Occipital lobe (tissue), 1 donor: ENCODE measurements at regions not wholly inside any gene's neighbourhood (a gene's known extent, or its start where the extent isn't known, plus 50 kb on each side); places are given as distances from the start of the nearest gene placed in this dataset.
"Not testable (repeated sequence)": the region's sequence is repeated elsewhere in the genome, so short reads cannot be mapped to it uniquely, and the experiment has no call there.

Experiments
- DNase-seq: peaks from one replicate; lab custom pipeline; 2025; lab: John Stamatoyannopoulos, UW

DNA sequence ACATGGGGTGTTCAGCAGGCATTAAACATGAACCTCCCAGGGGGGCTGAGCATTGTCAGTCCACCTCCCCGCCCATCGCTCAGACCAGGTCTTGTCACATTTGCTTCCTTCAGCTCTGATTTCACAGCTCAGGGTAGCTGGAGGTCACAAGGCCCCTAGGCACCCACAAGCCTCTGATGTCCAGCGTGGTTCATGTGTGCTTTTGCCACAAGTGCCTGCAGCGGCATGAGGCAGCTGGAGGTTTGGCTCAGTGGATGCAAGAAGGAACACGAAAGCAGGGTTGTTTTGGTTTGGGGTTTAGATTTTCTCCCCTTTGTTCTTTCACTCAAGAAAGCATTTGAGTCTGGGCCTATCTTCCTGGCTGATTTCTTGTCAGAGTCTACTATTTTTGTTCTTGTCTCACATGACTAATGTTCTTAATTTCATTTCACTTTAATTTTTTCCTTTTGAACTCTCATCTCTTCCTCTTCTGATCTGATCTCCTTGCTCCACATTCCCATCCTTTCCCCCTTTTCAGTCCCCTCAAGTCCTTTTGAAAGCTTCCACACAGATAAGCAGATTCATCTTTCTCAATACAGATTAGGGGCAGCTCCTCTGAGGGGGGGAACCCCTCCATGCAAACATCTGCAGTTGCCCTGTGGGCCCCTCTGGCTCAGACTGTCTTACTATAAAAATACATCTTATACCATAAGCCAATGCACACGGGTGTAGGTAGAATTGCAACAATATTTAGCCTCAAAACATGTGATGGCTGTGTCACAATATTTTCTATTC is 68.1 kb upstream of the CEP85L start:
- DNase-seq = no peak

DNA sequence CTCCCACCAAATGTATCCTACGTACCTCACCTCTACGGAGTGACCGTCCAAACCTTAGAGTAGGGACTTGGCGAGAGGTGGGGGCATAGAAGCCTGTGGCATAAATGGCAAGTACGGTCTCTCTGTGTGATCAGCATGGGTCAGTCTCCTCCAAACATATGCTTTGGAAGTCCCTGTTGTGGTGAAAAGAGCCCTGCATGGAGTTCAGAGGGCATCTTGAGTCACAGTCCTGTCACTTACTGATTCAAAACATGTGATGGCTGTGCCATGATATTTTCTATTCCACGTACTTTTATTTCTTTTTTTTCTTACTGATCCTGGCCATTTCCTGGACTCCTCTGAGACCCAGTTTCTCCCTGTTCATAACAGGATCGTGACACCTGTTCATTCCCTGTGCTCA is 67.5 kb upstream of the CEP85L start:
- DNase-seq = no peak

GRCh38 chr6:118718297-118718696 is 66.9 kb upstream of the CEP85L start:
- DNase-seq = no peak

DNA sequence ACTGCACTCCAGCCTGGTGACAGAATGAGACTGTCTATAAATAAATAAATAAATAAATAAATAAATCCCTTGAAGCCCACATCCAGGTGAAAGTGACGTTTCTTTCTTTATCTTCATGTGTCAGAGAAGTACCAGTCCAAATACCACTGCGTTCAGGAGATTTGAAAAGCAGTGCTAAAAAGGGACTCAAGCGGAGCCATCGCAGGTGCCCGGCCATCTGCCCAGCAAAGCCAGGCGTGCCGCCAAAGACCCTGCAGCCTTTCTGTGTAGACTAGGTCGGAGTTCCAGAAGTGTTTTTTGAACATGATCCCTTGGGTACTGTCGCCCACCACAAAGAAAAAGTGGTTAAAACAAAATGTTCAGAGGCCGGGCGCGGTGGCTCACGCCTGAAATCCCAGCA is 65.7 kb upstream of the CEP85L start:
- no peak for DNase-seq

- DNase-seq = not testable (repeated sequence)
Observed at GRCh38 chr6:118715907-118716306, 64.5 kb upstream of the CEP85L start.

GRCh38 chr6:118715376-118715775 is 64.0 kb upstream of the CEP85L start:
- no peak for DNase-seq

GRCh38 chr6:118714756-118715155 is 63.4 kb upstream of the CEP85L start:
- no peak for DNase-seq

DNA sequence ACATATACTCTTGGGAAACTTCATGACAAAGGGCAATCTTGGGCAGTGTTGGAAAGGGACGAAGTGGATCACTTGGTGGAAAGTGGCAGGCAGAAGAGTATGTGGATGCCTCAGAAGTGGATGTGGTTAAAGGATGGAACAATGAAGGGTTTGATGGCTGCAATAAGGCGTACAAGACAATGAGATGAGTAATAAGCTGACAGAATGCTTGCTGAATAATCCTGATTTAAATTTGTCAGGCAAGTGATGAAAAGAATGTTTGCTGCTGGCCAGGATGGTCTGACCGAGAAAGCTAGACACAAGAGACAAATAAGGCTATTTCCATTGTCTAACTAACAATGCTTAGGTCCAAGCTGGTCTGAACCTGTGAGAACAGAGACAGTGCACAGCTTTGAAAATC is 61.6 kb upstream of the CEP85L start:
- DNase-seq = no peak

GRCh38 chr6:118710616-118711015 is 59.2 kb upstream of the CEP85L start:
- no peak for DNase-seq

GRCh38 chr6:118709859-118710350 is 58.5 kb upstream of the CEP85L start:
- peak; percentile 8 for DNase-seq

DNA sequence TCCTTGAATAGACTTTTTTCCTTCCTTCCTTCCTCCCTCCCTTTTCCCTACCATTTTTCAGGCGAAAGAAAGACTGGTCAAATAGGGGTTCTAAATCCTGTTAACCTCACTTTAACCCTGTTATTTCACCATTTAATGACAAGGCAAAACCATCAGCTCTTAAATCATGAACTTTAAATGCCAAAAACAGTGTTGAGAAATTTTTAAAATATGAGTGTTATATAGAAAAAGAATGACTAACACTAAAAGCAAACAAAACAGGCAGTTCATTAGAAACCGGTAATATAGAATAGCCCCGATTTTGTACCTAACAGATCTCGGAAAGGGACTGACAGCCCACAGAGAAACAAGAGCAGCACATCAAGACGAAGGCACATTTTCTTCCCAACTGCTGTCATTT is 57.4 kb upstream of the CEP85L start:
- no peak for DNase-seq

DNA sequence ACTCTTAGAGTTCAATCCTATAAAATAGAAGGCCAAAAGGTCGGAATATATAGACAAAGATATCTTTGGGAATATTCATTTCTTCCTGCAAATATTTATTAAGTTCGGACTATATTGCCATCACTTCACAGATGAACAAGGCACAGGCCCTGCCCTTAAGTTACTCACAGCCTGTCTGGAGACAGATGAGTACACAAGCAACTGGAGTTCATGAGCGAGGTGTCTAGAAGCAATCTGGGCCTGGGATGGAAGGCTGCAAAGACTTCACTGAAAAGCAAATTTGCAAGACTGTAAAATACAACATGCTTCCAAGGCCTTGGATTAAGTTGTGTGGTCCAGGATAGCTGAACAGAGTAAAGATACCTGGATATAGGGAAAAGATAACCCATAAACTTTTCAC is 56.7 kb upstream of the CEP85L start:
- DNase-seq = no peak

DNA sequence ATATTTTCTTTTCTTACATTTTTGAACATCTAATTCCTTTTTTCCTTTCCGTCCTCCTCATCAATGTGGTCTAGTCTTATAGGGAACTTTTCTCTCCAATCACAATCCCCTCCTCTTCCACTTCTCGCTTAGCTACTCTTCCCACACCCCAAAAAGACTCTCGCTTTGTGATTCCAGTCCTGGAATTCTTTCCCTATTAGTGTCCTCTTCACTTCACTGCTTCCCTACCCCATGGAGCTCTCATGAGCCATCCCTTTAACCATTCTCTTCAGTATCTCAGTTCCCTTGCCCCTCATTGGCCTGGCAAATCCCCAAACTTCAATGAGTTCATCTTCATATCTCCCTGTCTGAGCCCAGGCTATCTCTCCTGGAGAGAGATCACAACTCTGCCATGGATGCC is 55.3 kb upstream of the CEP85L start:
- no peak for DNase-seq

DNA sequence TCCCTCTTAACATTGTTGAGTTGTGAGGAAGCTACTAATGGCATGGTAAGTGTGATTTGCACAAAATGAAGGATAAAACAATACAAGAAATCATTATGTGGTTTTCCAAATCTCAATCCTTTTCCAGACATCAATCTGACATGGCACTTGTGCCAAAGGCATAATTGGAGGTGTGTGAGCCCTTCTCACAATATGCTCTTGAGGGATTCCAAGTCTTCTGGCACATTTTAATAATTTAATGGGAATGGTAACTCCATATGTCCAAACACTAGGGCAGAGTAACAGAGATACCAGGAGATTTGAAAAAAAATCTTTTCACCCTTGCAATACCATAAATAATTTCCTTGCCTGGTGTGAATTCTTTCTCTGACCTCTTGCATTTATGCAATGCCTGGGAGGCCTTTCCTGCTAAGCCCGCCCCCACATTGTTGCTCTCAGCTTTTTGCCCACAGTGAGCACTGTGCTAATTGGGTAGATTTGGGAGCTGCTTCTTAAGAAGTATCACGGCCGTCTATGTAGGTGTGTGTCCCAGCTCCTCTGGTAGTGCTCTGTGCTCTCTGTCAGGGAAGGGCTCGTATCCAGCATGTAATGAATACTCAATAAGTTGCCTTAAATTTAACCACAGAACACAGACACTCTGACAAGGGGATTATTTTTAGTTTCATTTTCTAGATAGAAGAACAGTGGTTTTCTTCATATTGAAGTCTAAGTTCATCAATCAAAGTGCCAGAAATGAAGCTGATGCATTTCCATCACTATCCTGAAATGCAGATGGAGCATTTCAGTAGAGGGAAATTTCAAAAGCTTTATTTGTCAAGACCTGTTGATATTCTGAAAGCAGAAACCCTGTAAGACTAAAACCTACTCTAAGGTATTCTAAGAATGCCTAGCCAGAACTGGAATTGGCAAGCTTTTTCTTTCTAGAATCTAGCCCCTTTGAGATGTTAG is 54.4 kb upstream of the CEP85L start:
- peak; percentile 4 for DNase-seq

- DNase-seq = no peak
Observed at GRCh38 chr6:118704915-118705314, 53.5 kb upstream of the CEP85L start.

- DNase-seq = not testable (repeated sequence)
Observed at GRCh38 chr6:118701260-118701659, 49.9 kb upstream of the CEP85L start.
